ENCODE measurements at regions not wholly inside any gene's neighbourhood (a gene's known extent, or its start where the extent isn't known, plus 50 kb on each side); places are given as distances from the start of the nearest gene placed in this dataset.

GRCh38 chr9:109728686-109729300, 51.2 kb upstream of the PALM2AKAP2 start:
- H3K36me3 ChIP-seq (ENCODE audit: control insufficient read depth, insufficient read depth, low read length) = no peaks in the 10 kb centered on the region
- TF ChIP-seq CTCF (IDR thresholded peaks at IDR 0.05; ENCODE audit: insufficient read depth, low read depth, low read length) = no peak
- H3K27me3 ChIP-seq (ENCODE audit: control insufficient read depth, insufficient read depth, low read length) = peaks cover 1% of the 10 kb centered on the region; the same call in 1 of the 2 replicates
- no peak overlapping the region for H3K4me3 ChIP-seq (ENCODE audit: low read depth, low read length)
- no peak for DNase-seq (ENCODE audit: low read depth)
- ChIA-PET POLR2A (no interaction called here), CTCF (interaction anchor here (1.6 kb wide), 1 partner anchor 9 kb away, joined by 3 read pairs; no protein-coding TSS in a partner anchor)

GRCh38 chr9:109729513-109729912, 50.5 kb upstream of the PALM2AKAP2 start:
- TF ChIP-seq CTCF (IDR thresholded peaks at IDR 0.05; ENCODE audit: insufficient read depth, low read depth, low read length) = no peak
- ChIA-PET CTCF (interaction anchor here (1.6 kb wide), 1 partner anchor 10 kb away, joined by 3 read pairs; no protein-coding TSS in a partner anchor), POLR2A (no interaction called here)
- Histone ChIP-seq H3K4me3 (ENCODE audit: low read depth, low read length) (no peak overlapping the region), H3K36me3 (ENCODE audit: control insufficient read depth, insufficient read depth, low read length) (no peaks in the 10 kb centered on the region), H3K27me3 (ENCODE audit: control insufficient read depth, insufficient read depth, low read length) (peaks cover 1% of the 10 kb centered on the region; the same call in 1 of the 2 replicates)
- no peak for DNase-seq (ENCODE audit: low read depth)

Data from BJ (cell line).